HAP-1 (cell line): ENCODE measurements at regions not wholly inside any gene's neighbourhood (a gene's known extent, or its start where the extent isn't known, plus 50 kb on each side); places are given as distances from the start of the nearest gene placed in this dataset.
"Not testable (repeated sequence)": the region's sequence is repeated elsewhere in the genome, so short reads cannot be mapped to it uniquely, and the experiment has no call there.

Experiments
- DNase-seq, 2 experiments: peaks; one replicate each; pipeline ENCODE4 v3.0.0-alpha.2; 2016 to 2020; ENCODE audit warnings: low spot score in 2 of 2
- H3K27me3 ChIP-seq: fragments of 250-450 bp; sonication (Bioruptor Pico); 2 replicates; pipeline ENCODE4 v1.5.1; 2020; ENCODE audit warnings: low read depth, mild to moderate bottlenecking, moderate library complexity
- H3K36me3 ChIP-seq: fragments of 250-450 bp; sonication (Bioruptor Pico); replicated peaks from 2 replicates; pipeline ENCODE4 v1.5.1; 2020; ENCODE audit warnings: mild to moderate bottlenecking
- H3K4me1 ChIP-seq: fragments of 250-450 bp; sonication (Bioruptor Pico); 2 replicates; pipeline ENCODE4 v1.5.1; 2020; ENCODE audit warnings: mild to moderate bottlenecking
- H3K4me3 ChIP-seq: fragments of 250-450 bp; sonication (Bioruptor Pico); 2 replicates; pipeline ENCODE4 v1.5.1; 2020; ENCODE audit warnings: mild to moderate bottlenecking, moderate library complexity
- H3K9me3 ChIP-seq: fragments of 250-450 bp; sonication (Bioruptor Pico); 2 replicates; pipeline ENCODE4 v1.5.1; 2020; ENCODE audit warnings: mild to moderate bottlenecking, moderate library complexity
- in situ Hi-C: fragments of 300-500 bp; cut with MboI; formaldehyde crosslinking; loops from 3 replicates; pipeline ENCODE4 v1.14.3; 2020; ENCODE audit warnings: low sequenced_read_pairs, inconsistent platforms, mixed read lengths

DNA sequence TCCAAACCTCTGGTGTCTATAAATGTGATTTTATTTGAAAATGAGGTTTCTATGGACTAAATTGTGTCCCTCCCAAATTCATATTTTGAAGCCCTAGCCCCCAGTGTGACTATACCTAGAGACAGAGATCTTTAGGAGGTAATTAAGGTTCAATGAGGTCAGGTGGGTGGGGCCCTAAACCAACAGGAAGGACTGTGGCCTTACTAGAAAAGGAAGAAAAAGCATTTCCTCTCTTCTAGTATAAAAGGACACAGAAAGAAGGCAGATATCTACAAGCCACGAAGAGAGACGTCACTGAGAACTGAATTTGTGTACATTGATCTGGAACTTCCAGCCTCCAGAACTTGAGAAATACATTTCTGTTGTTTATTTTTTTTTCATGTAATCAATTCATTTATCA, 123.1 kb upstream of the RUNX1 start:
- H3K4me3 ChIP-seq: no peak overlapping the region
- in situ Hi-C loops: no loop called here
- no peaks in the 10 kb centered on the region for H3K36me3 ChIP-seq
- DNase-seq: no peak
- no peaks in the 10 kb centered on the region for H3K4me1 ChIP-seq
- no peaks in the 10 kb centered on the region for H3K27me3 ChIP-seq
- H3K9me3 ChIP-seq: 0 out of 2 replicates have a peak, but pooled peaks cover 2% of the 10 kb centered on the region

- in situ Hi-C loops: no loop called here
- Histone ChIP-seq H3K27me3 (no peaks in the 10 kb centered on the region), H3K4me1 (no peaks in the 10 kb centered on the region), H3K36me3 (no peaks in the 10 kb centered on the region), H3K9me3 (0 out of 2 replicates have a peak, but pooled peaks cover 2% of the 10 kb centered on the region), H3K4me3 (no peak overlapping the region)
- DNase-seq: no peak
Observed at GRCh38 chr21:35171385-35171784, 122.3 kb upstream of the RUNX1 start.

DNA sequence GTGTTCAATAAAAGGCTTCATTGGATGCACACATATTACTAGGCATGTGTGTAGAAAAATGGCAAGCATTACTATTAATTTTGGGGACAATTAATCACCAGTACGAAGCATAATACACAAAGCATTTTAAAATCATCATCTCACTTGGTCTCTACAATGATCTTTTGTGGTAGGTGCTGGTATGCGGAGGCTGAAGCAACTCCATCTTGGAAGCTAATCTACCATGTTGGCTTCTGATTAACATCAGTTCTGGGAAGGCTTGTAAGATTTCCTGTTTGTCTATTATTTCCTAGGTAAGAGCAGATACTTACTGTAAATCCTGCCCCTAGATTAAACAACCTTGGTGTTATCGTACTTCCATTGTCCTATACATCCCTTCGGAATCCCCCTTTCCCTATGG, 121.7 kb upstream of the RUNX1 start:
- Histone ChIP-seq H3K4me3 (no peak overlapping the region), H3K36me3 (no peaks in the 10 kb centered on the region), H3K27me3 (no peaks in the 10 kb centered on the region), H3K9me3 (0 out of 2 replicates have a peak, but pooled peaks cover 2% of the 10 kb centered on the region), H3K4me1 (no peaks in the 10 kb centered on the region)
- in situ Hi-C loops: no loop called here
- no peak for DNase-seq

DNA sequence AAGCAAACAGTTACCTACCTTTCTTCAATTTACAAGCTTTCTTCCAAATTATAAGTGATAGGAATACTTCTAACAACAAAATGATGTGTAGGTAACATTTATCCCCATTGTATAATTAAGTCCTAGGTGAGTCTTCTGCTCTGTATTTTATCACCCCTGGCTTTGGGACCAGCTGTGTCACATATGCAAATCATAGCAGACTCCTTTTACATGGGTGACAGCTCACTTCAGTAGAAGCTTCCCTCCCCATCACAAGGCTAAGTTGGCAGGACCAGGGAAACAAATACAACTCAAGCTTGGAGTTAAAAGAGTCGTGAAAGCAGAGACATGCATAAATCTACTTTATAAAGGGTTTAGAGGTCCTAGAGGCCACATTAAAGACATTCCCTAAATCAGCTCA, 121.1 kb upstream of the RUNX1 start:
- Histone ChIP-seq H3K4me3 (no peak overlapping the region), H3K9me3 (0 out of 2 replicates have a peak, but pooled peaks cover 2% of the 10 kb centered on the region), H3K36me3 (no peaks in the 10 kb centered on the region), H3K4me1 (no peaks in the 10 kb centered on the region), H3K27me3 (no peaks in the 10 kb centered on the region)
- no peak for DNase-seq
- in situ Hi-C loops: no loop called here

- Histone ChIP-seq H3K27me3 (no peaks in the 10 kb centered on the region), H3K9me3 (no peaks in the 10 kb centered on the region), H3K36me3 (no peaks in the 10 kb centered on the region), H3K4me3 (no peak overlapping the region), H3K4me1 (no peaks in the 10 kb centered on the region)
- in situ Hi-C loops: no loop called here
- no peak for DNase-seq
Observed at GRCh38 chr21:35169574-35169973, 120.5 kb upstream of the RUNX1 start.

DNA sequence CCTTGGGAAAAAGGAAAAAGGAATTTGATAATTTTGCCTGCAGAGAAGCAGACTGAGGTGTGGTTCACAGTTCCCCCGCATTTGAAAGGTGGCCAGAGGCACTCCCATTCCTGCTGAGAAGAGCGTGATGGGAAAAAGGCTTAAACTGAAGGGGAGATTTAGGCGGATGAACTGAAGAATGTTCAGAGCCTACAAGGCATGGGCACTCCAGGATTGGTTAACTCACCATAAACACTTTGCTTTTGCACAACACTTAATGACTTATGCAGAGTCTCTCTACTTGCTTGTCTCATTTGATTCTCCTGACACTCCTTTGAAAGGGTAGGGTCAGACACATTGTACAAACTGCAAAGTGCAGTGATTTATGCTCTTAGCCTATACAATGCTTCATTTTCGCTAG, 119.6 kb upstream of the RUNX1 start:
- H3K4me3 ChIP-seq: no peak overlapping the region
- H3K9me3 ChIP-seq: no peaks in the 10 kb centered on the region
- in situ Hi-C loops: no loop called here
- DNase-seq: no peak
- no peaks in the 10 kb centered on the region for H3K4me1 ChIP-seq
- H3K36me3 ChIP-seq: no peaks in the 10 kb centered on the region
- no peaks in the 10 kb centered on the region for H3K27me3 ChIP-seq

GRCh38 chr21:35164971-35165483, 115.9 kb upstream of the RUNX1 start:
- no peaks in the 10 kb centered on the region for H3K4me1 ChIP-seq
- no peaks in the 10 kb centered on the region for H3K36me3 ChIP-seq
- no peak for DNase-seq
- H3K9me3 ChIP-seq: no peaks in the 10 kb centered on the region; the same call in 1 of the 2 replicates
- H3K4me3 ChIP-seq: no peak overlapping the region
- H3K27me3 ChIP-seq: no peaks in the 10 kb centered on the region
- in situ Hi-C loops: no loop called here

DNA sequence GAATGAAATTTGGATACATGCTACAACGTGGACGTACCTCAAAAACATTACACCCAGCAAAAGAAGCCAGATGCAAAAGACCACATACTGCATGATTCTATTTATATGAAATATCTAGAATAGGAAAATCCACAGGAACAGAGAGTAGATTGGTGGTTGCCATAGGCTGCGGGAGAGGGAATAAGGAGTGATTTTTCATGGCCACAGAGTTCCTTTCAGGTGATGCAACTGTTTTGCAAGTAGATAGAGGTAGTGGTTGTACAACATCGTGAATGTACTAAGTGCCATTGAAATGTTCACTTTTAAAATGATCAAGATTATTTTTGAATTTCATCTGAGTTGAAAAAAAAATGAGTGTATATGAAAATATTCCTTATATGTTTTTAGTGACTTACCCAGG, 115.3 kb upstream of the RUNX1 start:
- in situ Hi-C loops: no loop called here
- H3K4me3 ChIP-seq: no peak overlapping the region
- DNase-seq: no peak
- no peaks in the 10 kb centered on the region; the same call in 1 of the 2 replicates for H3K9me3 ChIP-seq
- no peaks in the 10 kb centered on the region for H3K36me3 ChIP-seq
- no peaks in the 10 kb centered on the region for H3K4me1 ChIP-seq
- no peaks in the 10 kb centered on the region for H3K27me3 ChIP-seq

DNA sequence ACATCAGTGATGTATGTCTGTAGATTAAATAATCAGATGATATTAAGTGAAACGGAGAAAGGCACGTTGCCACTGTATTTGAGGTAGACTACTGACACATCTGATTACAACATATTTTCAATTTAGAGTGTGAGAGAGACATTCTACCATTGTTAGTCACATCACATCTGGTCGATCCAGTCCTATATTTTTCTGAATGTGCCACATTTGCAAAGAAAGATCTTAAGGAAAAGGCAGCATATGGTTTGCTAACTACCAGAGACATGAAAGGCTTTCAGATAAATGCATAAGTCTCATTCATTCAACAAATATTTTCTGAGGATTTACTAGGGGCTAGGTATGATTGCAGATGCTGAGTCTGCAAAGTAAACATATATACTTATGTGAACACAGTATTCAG, 114.3 kb upstream of the RUNX1 start:
- no peaks in the 10 kb centered on the region; the same call in 1 of the 2 replicates for H3K9me3 ChIP-seq
- no peaks in the 10 kb centered on the region for H3K27me3 ChIP-seq
- in situ Hi-C loops: no loop called here
- no peak overlapping the region for H3K4me3 ChIP-seq
- DNase-seq: no peak
- no peaks in the 10 kb centered on the region for H3K4me1 ChIP-seq
- no peaks in the 10 kb centered on the region for H3K36me3 ChIP-seq

- no peaks in the 10 kb centered on the region for H3K27me3 ChIP-seq
- H3K9me3 ChIP-seq: no peaks in the 10 kb centered on the region; the same call in 1 of the 2 replicates
- H3K4me1 ChIP-seq: no peaks in the 10 kb centered on the region
- DNase-seq: no peak
- H3K4me3 ChIP-seq: no peak overlapping the region
- H3K36me3 ChIP-seq: no peaks in the 10 kb centered on the region
- in situ Hi-C loops: no loop called here
Observed at GRCh38 chr21:35162831-35163230, 113.7 kb upstream of the RUNX1 start.

- Histone ChIP-seq H3K36me3 (no peaks in the 10 kb centered on the region), H3K9me3 (no peaks in the 10 kb centered on the region; the same call in none of the 2 replicates), H3K4me1 (no peaks in the 10 kb centered on the region), H3K4me3 (no peak overlapping the region), H3K27me3 (no peaks in the 10 kb centered on the region)
- no peak for DNase-seq
- in situ Hi-C loops: no loop called here
Observed at GRCh38 chr21:35159881-35160280, 110.8 kb upstream of the RUNX1 start.

DNA sequence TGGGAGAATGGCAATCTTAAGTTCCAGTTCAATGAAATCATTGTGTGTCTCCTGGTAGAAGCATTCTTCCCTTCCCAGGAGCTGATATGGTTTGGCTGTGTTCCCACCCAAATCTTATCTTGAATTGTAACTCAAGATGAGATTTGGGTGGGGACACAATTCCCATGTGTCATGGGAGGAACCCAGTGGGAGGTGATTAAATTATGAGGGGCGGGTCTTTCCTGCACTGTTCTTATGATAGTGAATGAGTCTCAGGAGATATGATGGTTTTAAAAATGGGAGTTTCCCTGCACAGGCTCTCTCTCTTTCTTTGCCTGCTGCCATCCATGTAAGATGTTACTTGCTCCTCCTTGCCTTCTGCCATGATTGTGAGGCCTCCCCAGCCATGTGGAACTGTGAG, 108.3 kb upstream of the RUNX1 start:
- H3K4me1 ChIP-seq, DNase-seq, H3K27me3 ChIP-seq, H3K4me3 ChIP-seq, in situ Hi-C loops, H3K9me3 ChIP-seq, H3K36me3 ChIP-seq: not testable (repeated sequence)

GRCh38 chr21:35156293-35157278, 107.5 kb upstream of the RUNX1 start:
- in situ Hi-C loops: no loop called here
- no peak for DNase-seq

GRCh38 chr21:35154788-35155187, 105.7 kb upstream of the RUNX1 start:
- H3K36me3 ChIP-seq: no peaks in the 10 kb centered on the region
- no peak for DNase-seq
- H3K27me3 ChIP-seq: no peaks in the 10 kb centered on the region
- H3K9me3 ChIP-seq: no peaks in the 10 kb centered on the region; the same call in none of the 2 replicates
- no peak overlapping the region for H3K4me3 ChIP-seq
- in situ Hi-C loops: no loop called here
- H3K4me1 ChIP-seq: no peaks in the 10 kb centered on the region

More at GRCh38 chr21:35156293-35157278, 107.5 kb upstream of the RUNX1 start:
- H3K4me1 ChIP-seq: no peaks in the 10 kb centered on the region
- no peaks in the 10 kb centered on the region for H3K27me3 ChIP-seq
- no peaks in the 10 kb centered on the region; the same call in none of the 2 replicates for H3K9me3 ChIP-seq
- no peak overlapping the region for H3K4me3 ChIP-seq
- no peaks in the 10 kb centered on the region for H3K36me3 ChIP-seq
